Mucosa of descending colon (tissue), 3 donors: ENCODE measurements at regions not wholly inside any gene's neighbourhood (a gene's known extent, or its start where the extent isn't known, plus 50 kb on each side); places are given as distances from the start of the nearest gene placed in this dataset.

Experiments
- ATAC-seq: fragments of 200-7000 bp; cut with Tn5 transposase; one replicate; pipeline ENCODE4 v1.9.1; 2020; ENCODE audit warnings: mild to moderate bottlenecking, moderate library complexity
- DNase-seq, 3 donors: peaks; one replicate each; pipeline ENCODE4 v3.0.0-alpha.2; 2020
- H3K36me3 ChIP-seq: fragments of 200-600 bp; one replicate; pipeline ENCODE4 v1.8.0; 2021; ENCODE audit warnings: low read depth, mild to moderate bottlenecking
- H3K4me1 ChIP-seq: fragments of 200-600 bp; one replicate; pipeline ENCODE4 v1.8.0; 2021; ENCODE audit warnings: low read depth, mild to moderate bottlenecking
- H3K4me3 ChIP-seq: fragments of 200-600 bp; one replicate; pipeline ENCODE4 v1.8.0; 2021; ENCODE audit warnings: mild to moderate bottlenecking
- H3K9me3 ChIP-seq: fragments of 200-600 bp; one replicate; pipeline ENCODE4 v1.8.0; 2021; ENCODE audit warnings: mild to moderate bottlenecking
- intact Hi-C, 2 donors: fragments of 100-400 bp; cut with DNase I in 1 of 2; cut with micrococcal nuclease in 1 of 2; formaldehyde crosslinking; loops; one replicate each; pipeline versions ENCODE4 v1.11.0 to v1.11.1; 2022; cut with DNase I, micrococcal nuclease
- TF ChIP-seq, protein P1 (sequence below): fragments of 200-600 bp; IDR thresholded peaks from one replicate; pipeline ENCODE4 v1.8.0; 2022; ENCODE audit warnings: antibody characterized with exemption, mild to moderate bottlenecking
- donor health status: DM: no; HTN: no; CAD: no; lungs with moderate emphysema.
- donor health status: DM: no; HTN: no; CAD: no.
- donor health status: DM: no; HTN: yes; CAD: no.

DNA sequence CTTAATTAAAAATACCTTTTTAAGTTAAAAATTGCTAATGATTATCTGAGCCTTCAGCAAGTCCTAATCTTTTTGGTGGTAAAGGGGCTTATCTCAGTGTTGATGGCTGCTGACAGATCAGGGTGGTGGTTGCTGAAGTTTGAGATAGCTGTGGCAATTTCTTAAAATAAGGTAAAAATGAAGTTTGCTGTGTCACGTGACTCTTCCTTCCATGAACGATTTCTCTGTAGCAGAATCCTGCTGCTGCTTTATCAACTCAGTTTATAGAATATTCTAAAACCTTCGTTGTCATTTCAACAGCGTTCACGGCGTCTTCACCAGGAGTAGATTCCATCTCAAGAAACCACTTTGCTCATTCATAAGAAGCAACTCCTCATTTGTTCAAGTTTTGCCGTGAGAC, 110.1 kb downstream of the SUCNR1 start:
- peaks cover 7% of the 10 kb centered on the region for H3K4me1 ChIP-seq
- no peak overlapping the region for H3K4me3 ChIP-seq
- H3K36me3 ChIP-seq = no peaks in the 10 kb centered on the region
- TF ChIP-seq, protein P1, sequence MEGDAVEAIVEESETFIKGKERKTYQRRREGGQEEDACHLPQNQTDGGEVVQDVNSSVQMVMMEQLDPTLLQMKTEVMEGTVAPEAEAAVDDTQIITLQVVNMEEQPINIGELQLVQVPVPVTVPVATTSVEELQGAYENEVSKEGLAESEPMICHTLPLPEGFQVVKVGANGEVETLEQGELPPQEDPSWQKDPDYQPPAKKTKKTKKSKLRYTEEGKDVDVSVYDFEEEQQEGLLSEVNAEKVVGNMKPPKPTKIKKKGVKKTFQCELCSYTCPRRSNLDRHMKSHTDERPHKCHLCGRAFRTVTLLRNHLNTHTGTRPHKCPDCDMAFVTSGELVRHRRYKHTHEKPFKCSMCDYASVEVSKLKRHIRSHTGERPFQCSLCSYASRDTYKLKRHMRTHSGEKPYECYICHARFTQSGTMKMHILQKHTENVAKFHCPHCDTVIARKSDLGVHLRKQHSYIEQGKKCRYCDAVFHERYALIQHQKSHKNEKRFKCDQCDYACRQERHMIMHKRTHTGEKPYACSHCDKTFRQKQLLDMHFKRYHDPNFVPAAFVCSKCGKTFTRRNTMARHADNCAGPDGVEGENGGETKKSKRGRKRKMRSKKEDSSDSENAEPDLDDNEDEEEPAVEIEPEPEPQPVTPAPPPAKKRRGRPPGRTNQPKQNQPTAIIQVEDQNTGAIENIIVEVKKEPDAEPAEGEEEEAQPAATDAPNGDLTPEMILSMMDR = no peak
- DNase-seq (no peak), ATAC-seq (no peak)
- no peaks in the 10 kb centered on the region for H3K9me3 ChIP-seq
- intact Hi-C loops = no loop called here

DNA sequence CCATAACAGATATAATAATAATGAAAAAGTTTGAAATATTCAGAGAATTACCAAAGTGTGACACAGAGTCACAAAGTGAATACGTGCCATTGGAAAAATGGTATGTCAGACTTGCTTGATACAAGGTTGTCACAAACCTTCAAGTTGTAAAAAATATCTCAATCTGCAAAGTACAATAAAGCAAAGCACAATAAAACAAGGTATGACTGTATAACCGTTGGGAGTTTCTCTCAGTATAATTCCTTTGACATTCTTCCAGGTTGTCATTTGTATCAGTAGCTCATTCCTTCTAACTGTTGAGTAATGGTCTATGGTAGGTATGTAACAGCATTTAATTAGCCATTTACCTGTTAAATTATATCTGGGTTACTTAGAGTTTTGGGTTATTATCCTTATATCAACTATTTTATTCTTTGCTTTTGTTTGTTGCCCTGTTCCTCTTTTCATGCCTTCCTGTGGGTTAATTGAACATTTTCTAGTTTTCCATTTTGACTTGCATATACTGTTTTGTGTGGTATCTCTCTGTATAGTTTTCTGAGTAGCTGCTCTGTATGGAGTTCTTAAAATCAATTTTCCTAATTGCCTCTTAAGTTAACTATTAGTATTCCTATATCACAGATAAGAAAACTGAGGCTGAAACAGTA, 112.5 kb downstream of the SUCNR1 start:
- ATAC-seq (peak; percentile 94), DNase-seq (no peak)
- intact Hi-C loops = no loop called here
- Histone ChIP-seq H3K4me3 (no peak overlapping the region), H3K36me3 (no peaks in the 10 kb centered on the region), H3K9me3 (no peaks in the 10 kb centered on the region), H3K4me1 (peaks cover 7% of the 10 kb centered on the region)
- TF ChIP-seq, protein P1 = no peak

DNA sequence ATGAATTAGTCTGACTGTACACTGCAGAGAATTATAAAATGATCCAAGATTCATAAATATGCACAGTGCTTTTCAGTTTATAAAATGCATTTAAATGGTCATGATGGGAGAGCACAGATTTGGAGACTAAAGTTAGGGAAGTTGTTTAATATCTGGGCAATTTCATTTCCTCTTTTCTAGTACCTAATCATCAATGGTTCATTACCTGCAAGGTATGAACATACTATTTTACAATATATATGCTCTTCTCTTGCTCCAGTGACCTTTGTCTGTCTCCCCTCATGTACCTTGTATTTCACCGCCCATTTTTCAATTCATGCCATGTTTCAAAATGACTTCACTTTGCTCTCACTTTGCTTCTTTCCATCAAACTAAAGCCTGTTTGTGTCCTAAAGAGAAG, 114.5 kb downstream of the SUCNR1 start:
- peaks cover 20% of the 10 kb centered on the region for H3K4me1 ChIP-seq
- TF ChIP-seq, protein P1 = no peak
- H3K9me3 ChIP-seq = no peaks in the 10 kb centered on the region
- intact Hi-C loops = no loop called here
- H3K36me3 ChIP-seq = no peaks in the 10 kb centered on the region
- H3K4me3 ChIP-seq = no peak overlapping the region
- ATAC-seq (no peak), DNase-seq (no peak)

DNA sequence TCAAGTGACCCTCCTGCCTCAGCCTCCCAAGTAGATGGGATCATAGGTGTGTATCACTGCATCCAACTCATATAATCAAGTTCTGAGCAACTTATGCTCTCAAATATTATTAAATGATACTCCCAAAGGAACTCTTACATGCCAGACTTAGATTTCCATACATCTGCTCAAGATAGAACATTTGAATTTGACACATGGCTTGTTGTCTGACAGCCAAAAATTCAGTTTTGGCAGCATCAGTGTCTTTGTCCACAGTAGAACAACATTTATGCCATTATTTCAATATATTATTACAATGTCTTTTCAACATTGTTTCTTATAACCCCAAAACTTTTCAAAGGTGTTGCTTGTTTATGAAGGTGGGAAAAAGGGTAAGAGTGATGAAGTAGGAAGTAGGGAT, 116.2 kb downstream of the SUCNR1 start:
- Histone ChIP-seq H3K4me1 (peaks cover 25% of the 10 kb centered on the region), H3K4me3 (no peak overlapping the region), H3K36me3 (no peaks in the 10 kb centered on the region), H3K9me3 (no peaks in the 10 kb centered on the region)
- ATAC-seq (no peak), DNase-seq (no peak)
- TF ChIP-seq, protein P1 = no peak
- intact Hi-C loops = no loop called here

- no peaks in the 10 kb centered on the region for H3K9me3 ChIP-seq
- intact Hi-C loops = no loop called here
- no peak overlapping the region for H3K4me3 ChIP-seq
- DNase-seq (no peak), ATAC-seq (peak; percentile 62)
- H3K4me1 ChIP-seq = peaks cover 25% of the 10 kb centered on the region
- no peaks in the 10 kb centered on the region for H3K36me3 ChIP-seq
- TF ChIP-seq, protein P1 = no peak
Measured at GRCh38 chr3:151990696-151991376, 117.4 kb downstream of the SUCNR1 start.
